OCI-LY3 (cell line): ENCODE measurements at regions not wholly inside any gene's neighbourhood (a gene's known extent, or its start where the extent isn't known, plus 50 kb on each side); places are given as distances from the start of the nearest gene placed in this dataset.

ENCODE experiments used
- EZH2phosphoT487 ChIP-seq: fragments of 200-600 bp; shearing (Covaris generic); IDR thresholded peaks from 2 replicates; pipeline ENCODE4 v1.6.1; 2018; ENCODE audit warnings: antibody characterized with exemption, mixed run types, low read depth
- TF ChIP-seq, protein P1 (sequence below): fragments of 200-600, 300-600 bp; sonication (generic); IDR thresholded peaks from 2 replicates; pipeline ENCODE4 v1.5.1; 2014; ENCODE audit warnings: antibody characterized with exemption, low read length, low read depth

DNA sequence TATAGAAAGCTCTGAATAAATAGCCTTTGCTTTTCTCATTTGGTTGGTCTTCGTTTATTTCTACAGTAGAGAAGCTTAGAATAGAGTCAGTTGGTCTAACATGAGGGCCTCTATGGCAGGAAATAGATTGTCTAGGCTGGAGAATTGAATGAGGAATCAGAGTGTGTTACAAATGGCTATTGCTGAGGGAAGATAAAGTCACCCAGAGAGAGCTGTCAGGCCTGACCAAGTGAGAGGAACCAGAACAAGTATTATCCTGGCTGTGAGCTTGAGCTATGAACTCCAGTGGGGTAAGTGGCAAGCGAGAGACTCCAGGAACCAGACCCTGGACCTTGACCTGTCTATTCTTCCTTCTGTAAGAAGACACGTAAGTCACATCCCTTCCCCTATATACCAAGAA lies 353.1 kb downstream of the CD83 start:
- no peak for TF ChIP-seq EZH2phosphoT487
- TF ChIP-seq, protein P1, sequence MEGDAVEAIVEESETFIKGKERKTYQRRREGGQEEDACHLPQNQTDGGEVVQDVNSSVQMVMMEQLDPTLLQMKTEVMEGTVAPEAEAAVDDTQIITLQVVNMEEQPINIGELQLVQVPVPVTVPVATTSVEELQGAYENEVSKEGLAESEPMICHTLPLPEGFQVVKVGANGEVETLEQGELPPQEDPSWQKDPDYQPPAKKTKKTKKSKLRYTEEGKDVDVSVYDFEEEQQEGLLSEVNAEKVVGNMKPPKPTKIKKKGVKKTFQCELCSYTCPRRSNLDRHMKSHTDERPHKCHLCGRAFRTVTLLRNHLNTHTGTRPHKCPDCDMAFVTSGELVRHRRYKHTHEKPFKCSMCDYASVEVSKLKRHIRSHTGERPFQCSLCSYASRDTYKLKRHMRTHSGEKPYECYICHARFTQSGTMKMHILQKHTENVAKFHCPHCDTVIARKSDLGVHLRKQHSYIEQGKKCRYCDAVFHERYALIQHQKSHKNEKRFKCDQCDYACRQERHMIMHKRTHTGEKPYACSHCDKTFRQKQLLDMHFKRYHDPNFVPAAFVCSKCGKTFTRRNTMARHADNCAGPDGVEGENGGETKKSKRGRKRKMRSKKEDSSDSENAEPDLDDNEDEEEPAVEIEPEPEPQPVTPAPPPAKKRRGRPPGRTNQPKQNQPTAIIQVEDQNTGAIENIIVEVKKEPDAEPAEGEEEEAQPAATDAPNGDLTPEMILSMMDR = no peak
